CD4-positive, alpha-beta T cell treated with Interleukin-15 for 4 hours (primary cell): ENCODE measurements at regions not wholly inside any gene's neighbourhood (a gene's known extent, or its start where the extent isn't known, plus 50 kb on each side); places are given as distances from the start of the nearest gene placed in this dataset.
"Not testable (repeated sequence)": the region's sequence is repeated elsewhere in the genome, so short reads cannot be mapped to it uniquely, and the experiment has no call there.

Experiments used
- DNase-seq: peaks from one replicate; pipeline ENCODE4 v3.0.0-alpha.2; 2020; ENCODE audit warnings: low spot score

DNA sequence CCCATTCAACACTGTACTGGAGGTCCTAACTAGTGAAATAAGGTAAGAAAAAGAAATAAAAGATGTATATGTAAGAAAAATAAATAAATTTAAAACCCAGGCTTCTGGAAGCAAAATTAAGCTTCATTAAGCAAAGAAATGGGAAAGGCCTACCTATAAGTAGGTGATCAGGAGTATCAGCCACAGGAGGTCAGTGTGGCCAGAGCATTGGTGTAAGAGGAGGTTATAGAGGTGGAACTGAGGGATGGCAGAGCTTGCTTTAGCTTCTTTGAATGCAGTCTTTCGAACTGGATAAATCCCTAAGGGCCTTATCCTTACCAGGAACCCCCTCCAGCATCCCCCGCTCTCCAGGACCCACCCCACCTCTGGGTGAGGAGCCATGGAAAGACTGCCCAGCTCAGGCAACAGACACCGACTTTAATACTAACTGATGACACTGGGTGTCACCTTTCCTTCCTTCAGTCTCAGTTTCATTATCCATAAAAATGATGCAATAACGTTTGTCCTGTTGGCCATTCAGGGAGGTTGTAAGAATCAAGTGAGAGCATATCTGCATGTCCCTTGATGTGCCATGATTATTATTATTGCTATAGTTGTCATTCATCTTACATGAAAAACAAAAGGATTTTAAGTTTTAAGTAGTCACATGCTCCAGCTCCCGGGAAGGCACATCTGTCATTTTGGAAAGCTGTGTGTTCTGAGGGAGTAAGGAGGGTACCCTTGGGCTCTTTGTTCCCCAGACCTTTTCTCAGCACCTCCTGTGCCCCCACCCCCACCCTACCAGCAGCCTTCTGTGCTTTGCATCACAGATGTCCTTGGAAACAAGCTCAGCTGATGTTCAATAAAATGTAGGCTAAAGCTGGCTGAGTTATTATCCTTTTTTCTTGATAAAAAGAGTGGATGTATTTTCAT is 50.8 kb upstream of the CTNNA1 start:
- DNase-seq: no peak

DNA sequence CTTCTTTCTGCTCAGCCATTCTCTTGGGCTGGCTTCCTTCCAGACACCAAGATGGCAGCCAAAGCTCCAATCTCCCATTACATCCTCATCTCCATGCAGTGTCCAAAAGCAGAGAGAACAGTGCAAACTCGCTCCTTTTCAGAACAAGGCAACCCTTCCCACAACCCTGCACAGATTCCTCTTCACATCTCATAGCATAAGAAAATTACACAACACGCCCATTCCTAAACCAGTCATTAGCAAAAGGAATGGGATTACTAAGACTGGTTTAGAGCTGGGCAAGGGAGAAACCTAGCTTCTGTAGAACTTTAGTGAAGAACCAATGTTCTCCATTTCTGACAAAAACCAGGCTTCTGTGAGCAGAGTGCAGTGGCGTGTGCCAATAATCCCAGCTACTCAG is 51.5 kb upstream of the CTNNA1 start:
- no peak for DNase-seq

DNA sequence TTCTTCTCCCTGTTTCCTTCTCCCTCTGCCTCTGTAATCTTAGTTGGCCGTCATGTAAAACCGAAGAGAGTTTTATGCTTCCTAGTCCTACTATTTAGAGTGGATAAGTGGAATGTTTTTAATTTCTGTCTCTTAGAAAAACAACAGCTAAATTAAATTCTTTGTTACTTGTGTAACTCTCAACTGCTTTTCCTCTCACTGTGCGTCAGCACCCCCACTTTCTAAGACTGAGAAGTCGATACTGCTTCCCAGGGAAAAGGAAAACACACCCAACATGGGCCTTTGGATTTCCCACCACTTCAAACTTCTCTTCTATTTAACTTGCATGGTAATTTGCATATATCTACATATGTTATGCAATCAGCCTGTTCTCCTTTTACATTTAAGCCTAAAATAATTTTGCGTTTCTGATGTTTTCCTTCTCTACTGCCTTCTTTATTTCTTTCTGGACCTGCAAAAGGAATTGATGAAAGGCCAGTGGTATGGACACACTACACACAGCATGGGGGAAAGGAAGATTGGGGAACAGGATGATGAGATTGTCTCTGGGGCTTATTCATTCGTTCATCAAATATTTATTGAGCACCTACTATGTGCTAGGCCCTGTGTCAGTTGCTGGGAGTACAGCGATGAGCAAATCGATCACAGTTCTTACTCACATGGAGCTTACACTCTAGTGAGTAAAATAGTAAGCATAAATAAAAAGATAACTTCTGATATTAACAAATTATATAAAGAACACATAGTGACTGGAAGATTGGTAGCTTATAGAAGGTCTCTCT is 52.5 kb upstream of the CTNNA1 start:
- DNase-seq: no peak

DNA sequence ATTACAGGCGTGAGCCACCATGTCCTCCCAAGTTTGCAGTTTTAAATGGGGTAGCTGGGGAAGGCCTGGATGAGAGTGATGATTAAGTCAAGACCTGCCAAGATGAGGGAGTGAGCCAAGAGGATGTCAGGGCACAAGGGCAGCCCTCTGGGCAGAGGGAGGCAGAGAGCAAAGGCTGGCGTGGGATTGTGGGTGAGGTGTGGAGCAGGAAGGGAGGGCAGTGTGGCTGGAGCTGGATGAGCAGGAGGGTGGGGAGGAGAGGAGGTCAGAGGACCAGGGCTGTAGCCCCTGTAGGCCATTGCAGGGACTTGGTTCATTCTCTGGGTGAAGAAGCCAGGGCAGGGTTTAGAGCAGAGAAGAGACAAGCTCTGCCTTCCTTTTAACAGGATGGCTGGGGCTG is 53.7 kb upstream of the CTNNA1 start:
- no peak for DNase-seq

DNA sequence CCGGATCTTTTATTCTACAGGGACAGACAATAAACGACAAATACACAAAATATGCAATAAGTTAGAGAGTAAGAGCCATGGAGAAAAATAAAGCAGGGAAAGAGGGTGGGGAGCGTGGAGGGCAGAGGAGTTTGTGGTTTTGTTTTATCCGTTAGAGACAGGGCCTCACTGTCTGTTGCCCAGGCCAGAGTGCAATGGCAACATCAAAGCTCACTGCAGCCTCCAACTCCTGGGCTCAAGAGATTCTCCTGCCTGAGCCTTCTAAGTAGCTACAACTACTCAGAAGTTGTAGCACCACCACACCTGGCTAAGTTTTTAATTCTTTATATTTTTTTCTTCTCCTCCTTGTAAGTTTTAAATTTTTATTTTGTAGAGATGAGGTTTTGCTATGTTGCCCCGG is 54.5 kb upstream of the CTNNA1 start:
- no peak for DNase-seq

DNA sequence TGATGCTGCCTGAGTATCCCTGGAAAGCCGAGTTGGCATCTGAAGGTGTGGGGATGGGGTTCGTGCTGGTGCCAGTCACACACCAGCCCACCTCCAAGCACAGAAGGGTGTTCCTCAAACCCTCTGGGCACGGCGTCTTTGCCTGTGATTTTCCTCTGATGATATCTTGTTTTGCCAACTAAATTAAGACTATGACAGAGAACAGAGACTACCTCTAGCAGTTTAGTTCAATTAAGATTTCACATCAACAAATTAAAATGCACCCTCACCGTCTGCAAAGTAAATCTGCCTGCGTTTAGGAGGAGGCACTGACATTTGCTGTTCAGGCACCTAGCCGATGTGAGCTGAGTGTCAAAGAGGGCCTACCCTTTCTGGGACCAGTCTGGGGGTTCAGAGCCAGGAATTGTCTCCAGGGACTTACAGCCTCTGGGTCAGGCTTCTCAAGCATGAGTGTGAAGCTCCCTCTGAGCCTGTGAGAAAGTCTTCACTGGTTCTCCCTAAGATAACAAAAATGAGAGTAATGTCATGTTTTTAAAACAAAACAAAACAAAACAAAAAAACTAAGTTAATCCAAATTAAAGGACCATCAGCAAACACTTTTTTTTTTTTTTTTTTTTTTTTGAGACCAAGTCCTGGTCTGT is 55.4 kb upstream of the CTNNA1 start:
- DNase-seq: no peak

DNA sequence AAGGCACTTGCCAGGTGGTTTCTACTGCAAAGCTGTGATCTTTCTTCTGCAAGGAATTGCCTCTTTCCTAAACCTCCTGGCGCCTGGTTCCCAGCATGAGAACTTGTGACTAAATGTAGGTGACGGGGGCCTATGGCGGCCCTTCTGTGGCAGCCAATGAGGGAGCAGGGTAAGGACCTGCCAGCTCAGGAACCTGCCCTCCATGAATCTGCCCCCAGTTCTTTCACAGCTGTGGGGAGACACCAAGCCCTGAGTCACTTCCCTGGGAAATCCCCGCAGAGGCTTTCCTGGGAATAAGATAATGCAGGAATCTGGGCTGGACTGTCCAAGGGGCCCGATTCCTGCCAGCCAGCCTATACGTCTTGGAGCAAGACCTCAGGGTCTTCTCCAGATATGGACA is 56.7 kb upstream of the CTNNA1 start:
- DNase-seq: no peak

DNA sequence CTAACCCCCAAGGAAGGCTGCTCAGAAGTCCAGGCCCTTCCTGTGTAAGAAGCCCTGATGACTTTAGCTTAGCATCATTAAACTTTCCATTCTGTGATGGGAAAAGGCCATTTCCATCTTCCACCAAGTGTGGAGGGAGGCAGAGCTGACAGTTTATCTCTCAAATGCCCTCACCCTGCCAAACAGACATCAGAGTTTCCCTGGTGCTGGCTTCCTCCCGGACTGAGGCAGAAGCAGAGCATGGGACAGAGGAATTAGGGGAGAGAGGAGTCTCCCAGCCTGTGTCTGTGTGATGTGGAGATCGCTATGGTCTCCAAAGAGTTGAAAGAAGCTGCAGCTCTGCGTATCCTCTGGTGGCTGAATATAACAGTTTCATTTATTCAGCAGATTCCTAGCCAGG is 57.4 kb upstream of the CTNNA1 start:
- no peak for DNase-seq

DNA sequence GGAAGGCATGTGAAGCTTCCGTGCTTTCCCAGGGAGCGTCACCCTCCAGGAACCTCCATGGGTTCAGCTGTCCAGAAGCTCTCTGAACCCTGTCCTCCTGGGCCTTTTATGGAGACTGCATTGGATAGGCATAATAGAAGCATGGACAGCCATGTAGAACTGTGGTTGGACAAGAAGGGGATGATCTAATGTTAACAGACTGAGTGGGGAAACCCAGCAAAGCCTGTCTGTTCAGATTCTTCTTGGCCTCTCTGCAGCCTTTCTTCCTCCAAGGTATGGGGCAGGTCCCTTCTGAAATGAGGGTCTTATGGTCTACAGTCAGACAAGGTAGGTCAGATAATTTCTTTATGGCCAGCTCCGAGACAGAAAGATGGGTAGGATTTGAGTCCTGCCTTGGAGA is 59.1 kb upstream of the CTNNA1 start:
- DNase-seq: no peak

DNA sequence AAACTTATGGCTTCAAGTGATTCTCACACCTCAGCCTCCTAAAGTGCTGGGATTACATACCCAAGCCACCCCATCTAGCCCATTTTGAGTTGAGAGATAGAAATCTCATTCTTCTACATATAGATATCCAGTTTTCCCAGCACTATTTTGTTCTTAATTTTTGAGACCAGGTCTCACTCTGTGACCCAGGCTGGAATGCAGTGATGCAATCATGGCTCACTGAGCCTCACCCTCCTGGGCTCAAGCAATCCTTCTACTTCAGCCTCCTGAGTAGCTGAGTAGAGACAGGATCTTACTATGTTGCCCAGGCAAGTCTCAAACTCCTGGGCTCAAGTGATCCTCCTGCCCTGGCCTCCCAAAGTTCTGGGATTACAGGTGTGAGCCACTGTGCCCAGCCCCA is 60.9 kb upstream of the CTNNA1 start:
- no peak for DNase-seq

DNA sequence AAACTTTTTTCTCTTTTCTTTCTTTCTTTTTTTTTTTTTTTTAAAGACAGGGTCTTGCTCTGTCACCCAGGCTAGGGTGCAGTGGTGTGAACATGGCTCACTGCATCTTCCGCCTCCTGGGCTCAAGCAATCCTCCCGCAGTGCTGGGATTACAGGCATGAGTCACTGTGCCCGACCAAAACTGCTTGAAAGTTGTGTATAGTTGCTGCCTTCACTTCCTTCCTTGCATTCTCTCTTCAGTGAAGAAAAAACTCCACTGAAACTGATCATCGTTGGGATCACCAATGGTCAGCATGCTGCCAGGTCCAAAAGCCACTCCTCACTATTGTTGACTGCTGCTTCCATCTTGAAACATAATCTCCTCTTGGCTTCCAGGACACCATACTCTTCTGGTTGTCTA is 66.6 kb upstream of the CTNNA1 start:
- DNase-seq: no peak

DNA sequence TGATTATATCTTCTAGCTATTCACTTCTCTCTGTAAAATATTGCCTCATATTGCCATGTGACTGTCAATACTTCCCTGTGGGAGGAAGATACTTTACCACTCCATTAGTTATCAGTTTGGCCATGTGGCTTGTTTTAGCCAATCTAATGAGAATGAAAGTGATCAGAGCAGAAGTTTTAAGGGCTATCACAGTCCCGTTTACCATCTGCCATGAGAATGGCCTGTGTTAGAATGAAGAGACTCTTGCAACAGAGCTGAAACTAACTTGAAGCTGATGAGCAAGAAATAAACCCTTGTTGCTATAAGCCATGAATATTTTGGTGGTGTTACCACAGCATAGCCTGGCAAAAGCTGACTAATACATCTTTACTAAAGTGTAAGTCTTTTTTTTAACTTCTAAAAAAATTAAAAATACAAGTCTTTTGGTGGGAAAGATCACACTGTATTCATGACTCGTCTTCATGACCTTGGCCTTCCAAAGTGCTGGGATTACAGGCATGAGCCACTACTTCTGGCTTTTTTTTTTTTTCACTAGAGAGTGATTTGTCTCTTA is 68.0 kb upstream of the CTNNA1 start:
- DNase-seq: no peak

DNA sequence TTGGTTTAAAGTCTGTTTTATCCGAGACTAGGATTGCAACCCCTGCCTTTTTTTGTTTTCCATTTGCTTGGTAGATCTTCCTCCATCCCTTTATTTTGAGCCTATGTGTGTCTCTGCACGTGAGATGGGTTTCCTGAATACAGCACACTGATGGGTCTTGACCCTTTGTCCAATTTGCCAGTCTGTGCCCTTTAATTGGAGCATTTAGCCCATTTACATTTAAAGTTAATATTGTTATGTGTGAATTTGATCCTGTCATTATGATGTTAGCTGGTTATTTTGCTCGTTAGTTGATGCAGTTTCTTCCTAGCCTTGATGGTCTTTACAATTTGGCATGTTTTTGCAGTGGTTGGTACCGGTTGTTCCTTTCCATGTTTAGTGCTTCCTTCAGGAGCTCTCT is 70.8 kb upstream of the CTNNA1 start:
- not testable (repeated sequence) for DNase-seq

DNA sequence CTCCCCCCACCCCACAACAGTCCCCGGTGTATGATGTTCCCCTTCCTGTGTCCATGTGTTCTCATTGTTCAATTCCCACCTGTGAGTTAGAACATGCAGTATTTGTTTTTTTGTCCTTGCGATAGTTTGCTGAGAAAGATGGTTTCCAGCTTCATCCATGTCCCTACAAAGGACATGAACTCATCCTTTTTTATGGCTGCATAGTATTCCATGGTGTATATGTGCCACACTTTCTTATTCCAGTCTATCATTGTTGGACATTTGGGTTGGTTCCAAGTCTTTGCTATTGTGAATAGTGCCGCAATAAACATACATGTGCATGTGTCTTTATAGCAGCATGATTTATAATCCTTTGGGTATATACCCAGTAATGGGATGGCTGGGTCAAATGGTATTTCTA is 74.4 kb upstream of the CTNNA1 start:
- DNase-seq: not testable (repeated sequence)

DNA sequence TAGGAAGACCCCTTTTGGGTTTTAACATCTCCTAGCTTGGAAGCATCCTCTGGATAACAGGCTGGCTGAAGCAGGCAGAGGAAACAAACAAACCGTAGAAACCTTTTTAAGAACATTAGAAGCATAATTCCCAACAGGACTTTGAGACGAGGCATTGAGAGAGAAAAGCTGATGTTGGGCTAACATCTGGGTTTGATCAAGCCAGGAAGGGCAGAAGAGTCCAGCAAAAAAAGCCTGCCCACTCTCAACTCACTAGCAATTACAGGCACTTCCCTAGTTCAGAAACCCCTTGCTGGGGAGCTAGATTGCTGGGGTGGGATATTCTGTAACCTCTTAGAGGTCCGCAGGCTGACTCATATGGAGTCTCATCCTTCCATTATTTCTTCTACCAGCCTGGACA is 75.4 kb upstream of the CTNNA1 start:
- DNase-seq: no peak

DNA sequence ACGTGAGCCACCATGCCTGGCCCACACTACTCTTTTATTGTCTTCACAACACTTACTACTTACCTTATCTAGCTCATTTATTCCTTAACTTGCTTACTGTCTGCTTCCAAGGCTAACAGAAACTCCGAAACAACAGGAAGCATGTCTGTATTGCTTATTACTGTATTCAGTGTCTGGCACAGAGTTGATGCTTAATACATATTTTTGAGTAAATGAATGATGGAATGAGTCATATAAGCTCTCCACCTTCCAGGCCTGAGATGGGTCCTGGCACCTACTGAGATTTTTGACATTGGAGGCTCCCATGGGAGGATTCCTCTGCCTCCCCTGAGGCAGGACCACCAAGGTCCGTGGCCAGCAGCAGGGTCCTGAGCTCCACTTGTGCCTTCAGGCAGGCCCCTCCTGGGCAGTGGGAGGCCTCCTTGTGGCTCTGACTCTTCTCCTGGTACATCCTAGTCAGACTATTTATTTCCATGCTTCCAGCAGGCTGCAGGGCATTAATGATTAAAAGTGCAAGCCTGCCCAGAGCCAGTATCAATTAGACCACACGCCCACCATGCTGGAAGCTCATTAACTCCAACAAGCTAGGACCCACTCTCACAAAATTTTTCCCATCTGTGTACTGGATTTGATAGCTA is 76.5 kb upstream of the CTNNA1 start:
- DNase-seq: no peak

DNA sequence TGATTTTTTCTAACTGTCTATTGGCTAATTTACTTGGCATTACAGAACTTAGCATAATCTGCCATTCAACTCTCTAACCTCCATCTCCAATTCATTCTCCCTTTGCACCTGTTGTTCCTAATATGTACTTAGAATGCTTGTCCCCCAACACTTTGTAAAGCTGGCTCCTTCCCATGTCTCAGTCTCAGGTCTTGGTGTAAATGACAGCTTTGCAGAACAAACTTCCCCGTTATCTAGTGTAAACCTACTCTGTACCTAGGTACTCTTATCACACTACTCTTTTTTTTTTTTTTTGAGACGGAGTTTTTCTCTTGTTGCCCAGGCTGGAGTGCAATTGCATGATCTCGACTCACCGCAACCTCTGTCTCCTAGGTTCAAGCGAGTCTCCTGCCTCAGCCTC is 77.2 kb upstream of the CTNNA1 start:
- DNase-seq: no peak

DNA sequence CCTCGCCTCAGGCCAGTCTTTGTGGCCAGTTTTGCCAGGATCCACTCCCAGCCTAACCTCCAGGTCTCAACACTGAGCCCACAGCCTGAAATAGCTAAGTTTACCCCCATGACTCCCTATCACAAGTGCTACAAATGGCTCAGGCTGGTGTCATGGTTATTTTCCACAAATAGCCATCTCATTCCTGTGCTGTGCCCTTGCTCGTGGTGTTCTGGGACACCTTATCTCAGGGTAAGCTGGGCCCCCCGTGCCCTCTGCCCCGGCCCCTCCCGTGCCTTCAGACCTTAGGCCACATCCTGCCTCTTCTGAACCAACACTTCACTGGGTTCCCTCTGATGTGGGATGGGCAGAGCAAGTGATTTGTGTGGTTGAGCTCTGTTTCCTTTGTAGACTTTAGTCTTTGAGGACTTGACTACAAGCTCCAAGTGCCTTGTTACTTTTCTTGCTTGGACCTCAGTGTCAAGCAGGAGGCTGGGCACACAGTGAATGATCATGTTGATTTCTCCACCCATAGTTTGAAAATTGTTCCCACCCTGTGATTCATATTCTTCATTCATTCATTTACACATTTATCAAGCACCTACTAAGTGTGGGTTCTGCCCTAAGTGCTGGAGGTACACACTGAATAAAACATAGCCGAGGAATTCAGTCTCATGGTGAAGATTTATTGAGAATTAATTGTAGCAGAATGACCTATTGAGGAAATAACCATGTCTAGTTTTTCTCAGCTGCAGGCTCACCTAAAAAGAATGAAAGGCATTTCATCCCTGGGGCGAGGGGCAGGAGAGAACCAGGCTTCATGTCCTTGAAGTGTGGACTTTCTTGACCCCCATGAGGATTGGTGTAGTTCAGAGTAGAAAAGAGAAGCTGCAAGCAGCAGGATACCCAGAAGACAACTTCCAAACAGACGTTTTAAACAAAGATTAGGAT is 84.5 kb upstream of the CTNNA1 start:
- DNase-seq: peak; percentile 23

DNA sequence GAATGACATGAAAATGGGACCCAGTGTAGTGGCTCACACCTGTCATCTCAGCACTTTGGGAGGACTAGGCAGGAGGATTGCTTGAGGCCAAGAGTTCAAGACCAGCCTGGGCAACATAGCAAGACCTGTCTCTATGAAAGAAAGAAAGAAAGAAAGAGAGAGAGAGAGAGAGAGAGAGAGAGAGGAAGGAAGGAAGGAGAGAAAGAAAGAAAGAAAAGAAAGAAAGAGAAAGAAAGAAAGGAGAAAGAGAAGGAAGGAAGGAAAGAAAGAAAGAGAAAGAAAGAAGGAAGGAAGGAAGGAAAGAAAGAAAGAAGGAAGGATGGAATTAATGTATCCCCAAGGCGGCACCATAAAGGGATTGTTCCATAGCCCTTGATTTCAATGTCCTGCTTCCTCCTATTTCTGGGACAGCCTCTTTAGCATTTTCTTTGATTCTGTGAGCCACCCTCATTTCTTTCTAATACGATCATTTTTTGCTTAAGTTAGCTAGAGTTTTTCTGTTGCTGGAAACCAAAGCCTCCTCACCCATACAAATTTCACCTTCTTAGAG is 85.4 kb upstream of the CTNNA1 start:
- not testable (repeated sequence) for DNase-seq

DNA sequence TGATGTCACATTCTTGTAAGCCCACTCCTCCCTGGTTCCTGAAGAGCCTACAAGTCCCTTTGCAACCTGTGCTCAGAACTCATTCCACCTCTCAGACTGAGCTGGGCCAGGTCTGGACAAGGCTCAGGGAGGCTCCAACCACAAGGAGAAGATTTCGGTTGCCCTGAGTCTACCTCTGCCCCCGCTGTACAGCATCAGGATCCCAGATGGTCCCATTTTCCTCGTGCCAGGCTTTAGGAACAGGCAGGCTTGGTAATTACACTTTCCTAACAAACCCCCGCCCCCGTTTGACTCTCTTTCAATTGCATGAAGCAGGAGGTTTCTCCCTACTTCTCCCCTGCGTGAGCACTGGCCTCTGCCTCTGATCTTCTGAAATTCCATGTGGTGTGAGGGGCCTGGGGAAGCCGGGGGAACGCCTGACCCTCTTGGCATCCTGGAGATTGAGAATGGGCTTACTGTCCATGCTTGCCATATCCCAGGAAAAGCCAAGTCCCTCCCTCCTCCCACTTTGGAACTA is 86.9 kb upstream of the CTNNA1 start:
- no peak for DNase-seq
